ENCODE measurements at regions not wholly inside any gene's neighbourhood (a gene's known extent, or its start where the extent isn't known, plus 50 kb on each side); places are given as distances from the start of the nearest gene placed in this dataset.

- no peak for TF ChIP-seq CTCF (IDR thresholded peaks at IDR 0.05)
- H3K9me3 Mint-ChIP-seq: no peaks in the 10 kb centered on the region
- no peaks in the 10 kb centered on the region for H3K4me1 Mint-ChIP-seq
- Histone ChIP-seq H3K27me3 (ENCODE audit: control insufficient read depth, insufficient read depth, low read length) (no peaks in the 10 kb centered on the region), H3K36me3 (ENCODE audit: control insufficient read depth, insufficient read depth, low read length) (no peaks in the 10 kb centered on the region), H3K9me3 (ENCODE audit: control insufficient read depth, insufficient read depth, low read length) (no peaks in the 10 kb centered on the region), H3K4me3 (ENCODE audit: low read length) (no peak overlapping the region), H3K27ac (ENCODE audit: low read length) (no peak overlapping the region), H3K4me1 (ENCODE audit: control insufficient read depth, insufficient read depth, low read length) (no peaks in the 10 kb centered on the region)
- 100% methylated on average over 2 of the region's 4 CpGs for WGBS (ENCODE audit: insufficient coverage)
- H3K4me3 Mint-ChIP-seq: no peak overlapping the region
- no peak for DNase-seq
- H3K36me3 Mint-ChIP-seq: no peaks in the 10 kb centered on the region
- H3K27me3 Mint-ChIP-seq (ENCODE audit: low read depth in 2 of 2): no peaks in the 10 kb centered on the region
- no peak overlapping the region for H3K27ac Mint-ChIP-seq
- ATAC-seq: no peak
- intact Hi-C loops (cut with micrococcal nuclease): no loop called here
Measured at GRCh38 chr10:114728325-114728724, 70.2 kb upstream of the ABLIM1 start.

GRCh38 chr10:114729103-114729659 is 71.1 kb upstream of the ABLIM1 start:
- H3K9me3 Mint-ChIP-seq: no peaks in the 10 kb centered on the region
- Histone ChIP-seq H3K4me3 (ENCODE audit: low read length) (no peak overlapping the region), H3K27me3 (ENCODE audit: control insufficient read depth, insufficient read depth, low read length) (no peaks in the 10 kb centered on the region), H3K27ac (ENCODE audit: low read length) (no peak overlapping the region), H3K9me3 (ENCODE audit: control insufficient read depth, insufficient read depth, low read length) (no peaks in the 10 kb centered on the region), H3K36me3 (ENCODE audit: control insufficient read depth, insufficient read depth, low read length) (no peaks in the 10 kb centered on the region), H3K4me1 (ENCODE audit: control insufficient read depth, insufficient read depth, low read length) (no peaks in the 10 kb centered on the region)
- DNase-seq (no peak), ATAC-seq (no peak)
- no peak overlapping the region for H3K4me3 Mint-ChIP-seq
- no peaks in the 10 kb centered on the region for H3K36me3 Mint-ChIP-seq
- H3K27ac Mint-ChIP-seq: no peak overlapping the region
- WGBS (ENCODE audit: insufficient coverage): 91% methylated on average over 3 of the region's 3 CpGs
- no peaks in the 10 kb centered on the region for H3K4me1 Mint-ChIP-seq
- TF ChIP-seq CTCF (IDR thresholded peaks at IDR 0.05): no peak
- intact Hi-C loops (cut with micrococcal nuclease): no loop called here
- H3K27me3 Mint-ChIP-seq (ENCODE audit: low read depth in 2 of 2): peaks cover 0 to 1% of the 10 kb centered on the region in 2 donors

- H3K27ac Mint-ChIP-seq: no peak overlapping the region
- ATAC-seq (no peak), DNase-seq (no peak)
- H3K36me3 ChIP-seq (ENCODE audit: control insufficient read depth, insufficient read depth, low read length): no peaks in the 10 kb centered on the region
- TF ChIP-seq CTCF (IDR thresholded peaks at IDR 0.05): no peak
- peaks cover 0 to 4% of the 10 kb centered on the region in 2 donors for H3K27me3 Mint-ChIP-seq (ENCODE audit: low read depth in 2 of 2)
- H3K27ac ChIP-seq (ENCODE audit: low read length): no peak overlapping the region
- H3K4me1 ChIP-seq (ENCODE audit: control insufficient read depth, insufficient read depth, low read length): no peaks in the 10 kb centered on the region
- no peaks in the 10 kb centered on the region for H3K9me3 Mint-ChIP-seq
- H3K36me3 Mint-ChIP-seq: no peaks in the 10 kb centered on the region
- intact Hi-C loops (cut with micrococcal nuclease): no loop called here
- no peaks in the 10 kb centered on the region for H3K4me1 Mint-ChIP-seq
- no peaks in the 10 kb centered on the region for H3K9me3 ChIP-seq (ENCODE audit: control insufficient read depth, insufficient read depth, low read length)
- H3K4me3 Mint-ChIP-seq: no peak overlapping the region
- WGBS (ENCODE audit: insufficient coverage): 95% methylated on average over 3 of the region's 6 CpGs
- H3K4me3 ChIP-seq (ENCODE audit: low read length): no peak overlapping the region
- no peaks in the 10 kb centered on the region for H3K27me3 ChIP-seq (ENCODE audit: control insufficient read depth, insufficient read depth, low read length)
Measured at GRCh38 chr10:114730291-114730690, 72.2 kb upstream of the ABLIM1 start.

GRCh38 chr10:114732931-114733330 is 74.9 kb upstream of the ABLIM1 start:
- no peak overlapping the region for H3K4me3 ChIP-seq (ENCODE audit: low read length)
- Mint-ChIP-seq H3K27me3 (ENCODE audit: low read depth in 2 of 2) (peaks cover 0 to 4% of the 10 kb centered on the region in 2 donors), H3K4me1 (no peaks in the 10 kb centered on the region), H3K36me3 (no peaks in the 10 kb centered on the region), H3K27ac (no peak overlapping the region), H3K9me3 (no peaks in the 10 kb centered on the region), H3K4me3 (no peak overlapping the region)
- intact Hi-C loops (cut with micrococcal nuclease): no loop called here
- no peaks in the 10 kb centered on the region for H3K9me3 ChIP-seq (ENCODE audit: control insufficient read depth, insufficient read depth, low read length)
- H3K27me3 ChIP-seq (ENCODE audit: control insufficient read depth, insufficient read depth, low read length): no peaks in the 10 kb centered on the region
- no peak for TF ChIP-seq CTCF (IDR thresholded peaks at IDR 0.05)
- no peak for ATAC-seq
- no peak for DNase-seq
- H3K4me1 ChIP-seq (ENCODE audit: control insufficient read depth, insufficient read depth, low read length): no peaks in the 10 kb centered on the region
- H3K36me3 ChIP-seq (ENCODE audit: control insufficient read depth, insufficient read depth, low read length): no peaks in the 10 kb centered on the region
- no peak overlapping the region for H3K27ac ChIP-seq (ENCODE audit: low read length)
- WGBS (ENCODE audit: insufficient coverage): 80% methylated on average over 1 of the region's 1 CpG
